ENCODE measurements at regions not wholly inside any gene's neighbourhood (a gene's known extent, or its start where the extent isn't known, plus 50 kb on each side); places are given as distances from the start of the nearest gene placed in this dataset.

GRCh38 chr13:82739881-82740280, 1142.4 kb downstream of the SLITRK1 start:
- Histone ChIP-seq H3K4me1 (ENCODE audit: control insufficient read depth, extremely low read depth, insufficient read depth, low read length) (no peaks in the 10 kb centered on the region), H3K79me2 (ENCODE audit: control insufficient read depth, insufficient read depth, low read length) (no peaks in the 10 kb centered on the region), H3K9ac (replicated peaks; ENCODE audit: extremely low read depth, insufficient read depth, low read length) (no peak overlapping the region), H3K36me3 (ENCODE audit: control insufficient read depth in 2 of 2, extremely low read depth in 1 of 2, insufficient read depth in 2 of 2, low read length in 2 of 2) (no peaks in the 10 kb centered on the region), H3K4me2 (ENCODE audit: insufficient read depth, low read length) (no peak overlapping the region), H3K27me3 (ENCODE audit: control insufficient read depth in 2 of 2, insufficient read depth in 2 of 2, low read length in 2 of 2) (no peaks in the 10 kb centered on the region), H4K20me1 (replicated peaks; ENCODE audit: control insufficient read depth, extremely low read depth, insufficient read depth, low read length) (no peaks in the 10 kb centered on the region), H3K9me1 (replicated peaks; ENCODE audit: control insufficient read depth, extremely low read depth, insufficient read depth, low read length) (no peaks in the 10 kb centered on the region), H3K27ac (ENCODE audit: insufficient read depth, low read depth, low read length) (no peak overlapping the region), H3K9me3 (replicated peaks; ENCODE audit: control insufficient read depth, insufficient read depth, low read length) (peaks cover 5% of the 10 kb centered on the region), H3K4me3 (replicated peaks in 1 of 3; ENCODE audit: insufficient read depth in 1 of 3, low read depth in 1 of 3, low read length in 3 of 3) (no peak overlapping the region), H2AFZ (ENCODE audit: low read depth, low read length) (no peak overlapping the region)
- intact Hi-C loops (cut with micrococcal nuclease): no loop called here
- POLR2A ChIA-PET: no interaction called here
- BruUV-seq (replicated peaks): no TSS peak
- CTCF ChIA-PET: no interaction called here
- FAIRE-seq: no peak
- dilution Hi-C loops (cut with MboI; ENCODE audit: extremely low pct_ligation_motif_present, low sequenced_read_pairs): no loop called here
- no peak for DNase-seq (ENCODE audit: low read depth, low spot score)
- no peak for TF ChIP-seq POLR2AphosphoS5 (IDR thresholded peaks at IDR 0.05; ENCODE audit: insufficient read depth, low read depth, low read length)
- no peak for TF ChIP-seq EZH2 (IDR thresholded peaks at IDR 0.05; ENCODE audit: borderline replicate concordance, low read depth, low read length, severe bottlenecking)
- TF ChIP-seq CTCF (IDR thresholded peaks at IDR 0.05; ENCODE audit: extremely low read depth in 1 of 2, insufficient read depth in 1 of 2, low read depth in 1 of 2, low read length in 2 of 2): no peak
- TF ChIP-seq MAX (IDR thresholded peaks at IDR 0.05; ENCODE audit: insufficient read depth, insufficient read length): no peak
- no peak for TF ChIP-seq GATA2 (IDR thresholded peaks at IDR 0.05; ENCODE audit: insufficient read depth, insufficient read length, low read depth, low read length)
- no peak for TF ChIP-seq FOS (IDR thresholded peaks at IDR 0.05; ENCODE audit: borderline replicate concordance, insufficient read depth, low read length)
- no peak for TF ChIP-seq POLR2A (IDR thresholded peaks at IDR 0.05; ENCODE audit: low read depth, low read length)
- TF ChIP-seq MYC (IDR thresholded peaks at IDR 0.05; ENCODE audit: low read depth, low read length): no peak
- TF ChIP-seq JUN (IDR thresholded peaks at IDR 0.05; ENCODE audit: borderline replicate concordance, insufficient read depth, insufficient read length, low read depth): no peak

All from endothelial cell of umbilical vein (primary cell).